ENCODE measurements at regions not wholly inside any gene's neighbourhood (a gene's known extent, or its start where the extent isn't known, plus 50 kb on each side); places are given as distances from the start of the nearest gene placed in this dataset.

DNA sequence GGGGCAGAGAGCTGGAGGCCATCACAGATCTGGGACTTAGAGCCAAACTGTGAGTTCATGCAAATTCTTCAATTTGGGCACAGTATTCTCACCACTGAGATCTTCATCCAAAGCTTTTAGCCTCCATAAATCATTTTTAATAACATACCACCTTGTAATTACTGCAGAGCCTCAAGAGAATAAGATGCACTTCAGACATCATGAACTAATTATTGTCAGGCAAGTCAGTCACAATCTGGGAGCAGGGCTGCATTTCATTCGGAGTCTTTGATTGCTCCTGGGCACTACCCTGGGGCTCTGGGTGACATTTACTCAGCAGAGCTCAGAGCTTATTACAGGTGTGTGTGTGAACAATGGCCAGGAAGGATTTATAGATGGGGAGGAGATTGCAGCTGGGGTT lies 623.7 kb downstream of the PTPRU start:
- TF ChIP-seq, protein P1, sequence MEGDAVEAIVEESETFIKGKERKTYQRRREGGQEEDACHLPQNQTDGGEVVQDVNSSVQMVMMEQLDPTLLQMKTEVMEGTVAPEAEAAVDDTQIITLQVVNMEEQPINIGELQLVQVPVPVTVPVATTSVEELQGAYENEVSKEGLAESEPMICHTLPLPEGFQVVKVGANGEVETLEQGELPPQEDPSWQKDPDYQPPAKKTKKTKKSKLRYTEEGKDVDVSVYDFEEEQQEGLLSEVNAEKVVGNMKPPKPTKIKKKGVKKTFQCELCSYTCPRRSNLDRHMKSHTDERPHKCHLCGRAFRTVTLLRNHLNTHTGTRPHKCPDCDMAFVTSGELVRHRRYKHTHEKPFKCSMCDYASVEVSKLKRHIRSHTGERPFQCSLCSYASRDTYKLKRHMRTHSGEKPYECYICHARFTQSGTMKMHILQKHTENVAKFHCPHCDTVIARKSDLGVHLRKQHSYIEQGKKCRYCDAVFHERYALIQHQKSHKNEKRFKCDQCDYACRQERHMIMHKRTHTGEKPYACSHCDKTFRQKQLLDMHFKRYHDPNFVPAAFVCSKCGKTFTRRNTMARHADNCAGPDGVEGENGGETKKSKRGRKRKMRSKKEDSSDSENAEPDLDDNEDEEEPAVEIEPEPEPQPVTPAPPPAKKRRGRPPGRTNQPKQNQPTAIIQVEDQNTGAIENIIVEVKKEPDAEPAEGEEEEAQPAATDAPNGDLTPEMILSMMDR (IDR thresholded peaks at IDR 0.05; ENCODE audit: low read depth, low read length, poor library complexity, severe bottlenecking): no peak
- TF ChIP-seq EZH2phosphoT487 (IDR thresholded peaks at IDR 0.05; ENCODE audit: borderline replicate concordance, low read length): no peak
